ENCODE measurements at regions not wholly inside any gene's neighbourhood (a gene's known extent, or its start where the extent isn't known, plus 50 kb on each side); places are given as distances from the start of the nearest gene placed in this dataset.

DNA sequence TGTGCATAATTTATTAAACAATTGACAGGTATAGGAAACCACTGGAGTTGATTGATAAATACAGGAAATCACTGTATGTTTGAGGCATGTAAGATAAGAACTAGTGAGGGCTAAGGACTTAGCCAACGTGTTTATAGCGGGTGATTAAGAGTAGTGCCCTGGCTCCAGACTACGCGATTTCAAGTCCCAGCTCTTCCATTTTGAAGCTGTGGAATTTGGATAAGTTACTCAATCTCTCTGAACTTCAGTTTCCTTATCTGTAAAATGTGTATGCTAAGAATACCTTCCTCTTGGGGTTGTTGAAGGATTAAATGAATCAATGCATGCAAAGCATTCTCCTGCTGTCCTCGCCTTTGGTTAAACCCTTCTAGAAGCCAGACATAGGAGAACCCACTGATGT is 143.3 kb upstream of the GJB5 start:
- H3K27me3 ChIP-seq: no peaks in the 10 kb centered on the region
- DNase-seq (no peak), ATAC-seq (no peak)
- WGBS (ENCODE audit: insufficient coverage, low coverage, low lambda C conversion rate, missing lambda C conversion rate): 47% methylated on average over 5 of the region's 5 CpGs
- no peaks in the 10 kb centered on the region for H3K9me3 ChIP-seq
- no peak for TF ChIP-seq POLR2A (IDR thresholded peaks at IDR 0.05)
- no peaks in the 10 kb centered on the region for H3K4me1 ChIP-seq
- H3K27ac ChIP-seq: no peak overlapping the region
- H3K36me3 ChIP-seq: no peaks in the 10 kb centered on the region
- intact Hi-C loops (cut with DNase I): no loop called here
- H3K4me3 ChIP-seq: no peak overlapping the region

DNA sequence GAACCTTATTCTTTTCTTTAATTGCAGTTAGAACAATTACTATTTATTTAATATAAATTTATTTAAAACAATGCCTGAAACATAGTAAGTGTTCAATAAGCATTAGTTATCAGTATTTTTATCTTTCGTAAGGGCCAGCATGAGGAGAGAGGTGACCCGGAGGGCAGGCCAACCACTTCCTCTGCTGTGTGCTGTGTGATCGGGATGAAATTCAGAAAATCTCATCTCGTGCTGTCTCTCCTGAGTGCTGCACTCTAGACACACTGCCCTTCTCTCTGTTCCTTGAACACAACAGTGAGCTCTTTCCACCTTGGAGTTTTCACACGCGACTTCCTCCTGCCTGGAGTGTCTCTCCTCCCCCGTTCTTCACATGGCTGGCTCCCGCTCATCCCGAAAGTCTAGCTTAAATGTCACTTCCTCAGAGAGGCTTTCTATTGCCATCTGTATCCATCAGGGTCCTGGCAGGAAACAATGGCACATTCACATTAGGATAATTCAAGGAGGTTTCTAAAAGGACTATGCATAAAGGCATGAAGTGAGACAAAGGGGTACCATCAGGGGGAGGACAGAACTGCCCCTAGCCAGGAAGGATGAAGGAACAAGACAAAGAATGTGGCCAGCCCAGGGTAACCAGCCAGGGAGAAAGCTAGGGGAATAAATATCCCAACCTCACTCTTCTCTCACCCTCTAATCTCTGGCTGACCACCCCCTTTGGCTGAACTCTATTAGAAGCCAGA is 142.6 kb upstream of the GJB5 start:
- intact Hi-C loops (cut with DNase I): no loop called here

GRCh38 chr1:34617321-34618118 is 137.3 kb upstream of the GJB5 start:
- Histone ChIP-seq H3K27ac (no peak overlapping the region), H3K27me3 (no peaks in the 10 kb centered on the region), H3K4me1 (no peaks in the 10 kb centered on the region), H3K9me3 (no peaks in the 10 kb centered on the region), H3K36me3 (no peaks in the 10 kb centered on the region), H3K4me3 (no peak overlapping the region)
- intact Hi-C loops (cut with DNase I): no loop called here
- DNase-seq (no peak), ATAC-seq (no peak)
- TF ChIP-seq POLR2A (IDR thresholded peaks at IDR 0.05): no peak
- 36% methylated on average over 6 of the region's 7 CpGs for WGBS (ENCODE audit: insufficient coverage, low coverage, low lambda C conversion rate, missing lambda C conversion rate)

More for the DNA sequence above, 142.6 kb upstream of the GJB5 start:
- ATAC-seq (no peak), DNase-seq (no peak)
- WGBS (ENCODE audit: insufficient coverage, low coverage, low lambda C conversion rate, missing lambda C conversion rate): 45% methylated on average over 9 of the region's 9 CpGs
- Histone ChIP-seq H3K27me3 (no peaks in the 10 kb centered on the region), H3K4me1 (no peaks in the 10 kb centered on the region), H3K4me3 (no peak overlapping the region), H3K9me3 (no peaks in the 10 kb centered on the region), H3K36me3 (no peaks in the 10 kb centered on the region), H3K27ac (no peak overlapping the region)
- no peak for TF ChIP-seq POLR2A (IDR thresholded peaks at IDR 0.05)
- TF ChIP-seq, protein P1, sequence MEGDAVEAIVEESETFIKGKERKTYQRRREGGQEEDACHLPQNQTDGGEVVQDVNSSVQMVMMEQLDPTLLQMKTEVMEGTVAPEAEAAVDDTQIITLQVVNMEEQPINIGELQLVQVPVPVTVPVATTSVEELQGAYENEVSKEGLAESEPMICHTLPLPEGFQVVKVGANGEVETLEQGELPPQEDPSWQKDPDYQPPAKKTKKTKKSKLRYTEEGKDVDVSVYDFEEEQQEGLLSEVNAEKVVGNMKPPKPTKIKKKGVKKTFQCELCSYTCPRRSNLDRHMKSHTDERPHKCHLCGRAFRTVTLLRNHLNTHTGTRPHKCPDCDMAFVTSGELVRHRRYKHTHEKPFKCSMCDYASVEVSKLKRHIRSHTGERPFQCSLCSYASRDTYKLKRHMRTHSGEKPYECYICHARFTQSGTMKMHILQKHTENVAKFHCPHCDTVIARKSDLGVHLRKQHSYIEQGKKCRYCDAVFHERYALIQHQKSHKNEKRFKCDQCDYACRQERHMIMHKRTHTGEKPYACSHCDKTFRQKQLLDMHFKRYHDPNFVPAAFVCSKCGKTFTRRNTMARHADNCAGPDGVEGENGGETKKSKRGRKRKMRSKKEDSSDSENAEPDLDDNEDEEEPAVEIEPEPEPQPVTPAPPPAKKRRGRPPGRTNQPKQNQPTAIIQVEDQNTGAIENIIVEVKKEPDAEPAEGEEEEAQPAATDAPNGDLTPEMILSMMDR (IDR thresholded peaks at IDR 0.05): no peak

- H3K27me3 ChIP-seq: no peaks in the 10 kb centered on the region
- DNase-seq (no peak), ATAC-seq (no peak)
- 39% methylated on average over 3 of the region's 3 CpGs for WGBS (ENCODE audit: insufficient coverage, low coverage, low lambda C conversion rate, missing lambda C conversion rate)
- intact Hi-C loops (cut with DNase I): no loop called here
- TF ChIP-seq POLR2A (IDR thresholded peaks at IDR 0.05): no peak
- TF ChIP-seq, protein P1 (IDR thresholded peaks at IDR 0.05): no peak
- H3K36me3 ChIP-seq: no peaks in the 10 kb centered on the region
- no peak overlapping the region for H3K27ac ChIP-seq
- no peaks in the 10 kb centered on the region for H3K4me1 ChIP-seq
- H3K4me3 ChIP-seq: no peak overlapping the region
- no peaks in the 10 kb centered on the region for H3K9me3 ChIP-seq
These were observed 136.5 kb upstream of the GJB5 start for GRCh38 chr1:34618381-34618780.

DNA sequence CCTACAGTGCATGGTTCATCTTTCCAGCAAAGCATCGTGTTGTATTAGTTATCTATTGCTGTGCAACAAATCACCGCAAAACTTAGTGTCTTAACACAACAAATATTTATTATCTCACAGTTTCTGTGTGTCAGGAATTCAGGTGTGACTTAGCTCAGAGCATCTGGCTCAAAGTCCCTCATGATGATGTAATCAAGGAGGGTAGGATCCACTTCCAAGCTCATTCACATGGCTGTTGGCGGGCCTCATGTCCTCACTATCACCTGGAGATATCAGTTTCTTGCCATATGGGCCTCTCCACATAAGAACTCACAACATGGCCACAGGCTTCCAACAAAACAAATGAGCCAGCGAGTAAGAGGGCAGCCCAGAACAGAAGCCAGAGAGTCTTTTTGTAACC is 135.6 kb upstream of the GJB5 start:
- Histone ChIP-seq H3K4me1 (no peaks in the 10 kb centered on the region), H3K27me3 (no peaks in the 10 kb centered on the region), H3K4me3 (no peak overlapping the region), H3K36me3 (no peaks in the 10 kb centered on the region), H3K27ac (no peak overlapping the region), H3K9me3 (no peaks in the 10 kb centered on the region)
- ATAC-seq (no peak), DNase-seq (no peak)
- intact Hi-C loops (cut with DNase I): no loop called here
- TF ChIP-seq, protein P1 (IDR thresholded peaks at IDR 0.05): no peak
- TF ChIP-seq POLR2A (IDR thresholded peaks at IDR 0.05): no peak
- WGBS (ENCODE audit: insufficient coverage, low coverage, low lambda C conversion rate, missing lambda C conversion rate): 62% methylated on average over 3 of the region's 4 CpGs

Measured in right lobe of liver (tissue), 6 donors.